K562 (cell line): ENCODE measurements at regions not wholly inside any gene's neighbourhood (a gene's known extent, or its start where the extent isn't known, plus 50 kb on each side); places are given as distances from the start of the nearest gene placed in this dataset.

Experiments used
- BDP1 ChIP-seq: IDR thresholded peaks from 3 replicates; pipeline ENCODE4 v1.6.1; 2011; ENCODE audit not compliant: insufficient read length, insufficient read depth
- EGR1 ChIP-seq: fragments of 450-650 bp; conservative IDR thresholded peaks from 2 replicates; pipeline ENCODE4 v1.6.1; 2017; ENCODE audit warnings: mild to moderate bottlenecking
- MGA ChIP-seq: fragments of 450-650 bp; IDR thresholded peaks from 2 replicates; pipeline ENCODE4 v1.6.1; 2016; ENCODE audit warnings: mild to moderate bottlenecking, moderate library complexity
- MXI1 ChIP-seq: IDR thresholded peaks from 2 replicates; pipeline ENCODE4 v1.6.1; 2011; ENCODE audit warnings: low read depth, mild to moderate bottlenecking, improper control_type of control experiment, low read length
- NCOA4 ChIP-seq: fragments of 450-650 bp; IDR thresholded peaks from 2 replicates; pipeline ENCODE4 v1.6.1; 2018; ENCODE audit warnings: mild to moderate bottlenecking; ENCODE audit not compliant: partially characterized antibody
- RFX7 ChIP-seq: fragments of 250-450 bp; sonication (Bioruptor Pico); IDR thresholded peaks from 2 replicates; pipeline ENCODE4 v1.5.1; 2021; ENCODE audit warnings: mild to moderate bottlenecking
- ZNF12 ChIP-seq: sonication (generic); formaldehyde crosslinking; IDR thresholded peaks from 2 replicates; pipeline ENCODE4 v1.4.0; 2020; ENCODE audit warnings: mild to moderate bottlenecking, missing genetic modification reagents
- ZNF408 ChIP-seq: fragments of 250-450 bp; sonication (Bioruptor Pico); IDR thresholded peaks from 2 replicates; pipeline ENCODE4 v1.4.0; 2020; ENCODE audit warnings: low read depth, mild to moderate bottlenecking, moderate library complexity
- ZNF445 ChIP-seq: fragments of 250-450 bp; sonication (Bioruptor Pico); IDR thresholded peaks from 2 replicates; pipeline ENCODE4 v1.4.0; 2020; ENCODE audit warnings: low read depth, mild to moderate bottlenecking, moderate library complexity
- ZNF740 ChIP-seq, 3 experiments: fragments of 200-800 bp in 1 of 3; sonication (Bioruptor generic) in 1 of 3; sonication (generic) in 1 of 3; formaldehyde crosslinking in 1 of 3; IDR thresholded peaks; 2 replicates each; pipeline versions ENCODE4 v1.6.1 to v1.8.0; 2016 to 2022; ENCODE audit warnings: mild to moderate bottlenecking in 2 of 3, missing compliant biosample characterization in 2 of 3, missing genetic modification characterization in 2 of 3, missing genetic modification reagents in 1 of 3

- no peak for TF ChIP-seq MGA
- no peak for TF ChIP-seq EGR1
- no peak for TF ChIP-seq ZNF408
- TF ChIP-seq BDP1: no peak
- TF ChIP-seq MXI1: no peak
- no peak for TF ChIP-seq NCOA4
- no peak for TF ChIP-seq ZNF740 (CRISPR knock-in tag; IDR thresholded peaks at IDR 0.05)
- TF ChIP-seq ZNF740 (tag; IDR thresholded peaks at IDR 0.05): no peak
- TF ChIP-seq ZNF12 (CRISPR knock-in tag): no peak
- no peak for TF ChIP-seq ZNF445 (CRISPR knock-in tag)
- no peak for TF ChIP-seq RFX7
Measured at GRCh38 chr3:194797555-194798250, 112.0 kb downstream of the FAM43A start (continued).
